HG03571 (cell line): ENCODE measurements at regions not wholly inside any gene's neighbourhood (a gene's known extent, or its start where the extent isn't known, plus 50 kb on each side); places are given as distances from the start of the nearest gene placed in this dataset.
"Not testable (repeated sequence)": the region's sequence is repeated elsewhere in the genome, so short reads cannot be mapped to it uniquely, and the experiment has no call there.

Experiments
- ATAC-seq: cut with Tn5 transposase; IDR thresholded peaks from one replicate; pipeline ENCODE4 v1.9.1; 2021; ENCODE audit not compliant: unreplicated experiment

DNA sequence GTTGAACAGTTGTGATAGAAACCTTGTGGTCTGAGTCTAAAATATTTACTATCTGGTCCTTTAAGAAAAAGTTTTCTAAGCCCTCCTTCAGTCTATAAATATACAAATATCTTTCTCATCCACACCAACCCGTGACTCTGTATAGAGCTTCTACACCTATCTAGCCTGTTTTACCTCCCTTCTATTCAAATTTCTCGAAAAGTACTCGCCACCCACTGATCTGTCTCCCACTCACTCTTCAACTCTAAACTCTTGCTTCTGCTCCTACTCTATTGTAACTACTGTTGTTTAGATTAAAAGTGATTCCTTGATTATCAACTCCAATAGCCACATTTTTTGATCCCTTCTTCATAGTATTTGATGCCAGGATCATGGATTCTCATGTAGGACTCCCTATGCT is 329.4 kb upstream of the MAN1A1 start:
- no peak for ATAC-seq

DNA sequence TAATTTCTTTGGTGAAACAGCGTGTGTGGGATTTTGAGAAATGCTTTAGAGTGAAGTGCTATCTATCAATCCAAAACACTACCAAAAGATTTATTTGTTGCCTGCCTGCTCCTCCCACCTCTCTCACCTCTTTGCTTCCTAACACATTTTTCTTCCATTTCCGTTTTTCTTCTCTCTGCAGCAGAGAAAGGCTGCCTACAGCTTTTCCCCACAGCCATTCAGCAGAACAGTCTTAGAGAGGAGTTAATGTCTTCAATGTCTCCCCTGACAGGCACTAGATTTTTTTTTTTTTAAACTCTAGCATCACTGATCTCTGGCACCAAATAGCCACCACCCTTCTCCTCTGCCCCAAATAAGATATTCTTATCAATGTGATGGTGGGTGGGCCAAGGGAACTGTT is 327.8 kb upstream of the MAN1A1 start:
- ATAC-seq: no peak

DNA sequence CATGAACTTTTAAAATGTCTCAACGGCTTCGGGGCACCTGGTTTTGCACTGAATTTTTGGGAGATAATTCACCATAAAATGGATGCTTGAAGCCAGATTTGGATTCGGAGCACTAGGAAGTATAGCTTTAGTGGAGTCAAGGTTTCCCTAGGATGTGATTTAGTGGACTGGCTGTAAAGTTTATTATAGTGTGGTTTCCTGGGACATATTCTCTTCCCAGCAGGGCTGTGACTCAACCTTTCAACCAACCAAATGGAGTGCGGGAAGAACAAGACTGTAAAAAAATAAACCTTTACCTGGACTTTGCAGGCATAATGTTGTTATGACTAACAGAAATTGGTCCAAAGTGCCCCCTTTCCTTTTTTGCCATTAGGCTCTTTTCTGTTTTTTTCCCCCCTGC is 327.4 kb upstream of the MAN1A1 start:
- ATAC-seq: no peak

DNA sequence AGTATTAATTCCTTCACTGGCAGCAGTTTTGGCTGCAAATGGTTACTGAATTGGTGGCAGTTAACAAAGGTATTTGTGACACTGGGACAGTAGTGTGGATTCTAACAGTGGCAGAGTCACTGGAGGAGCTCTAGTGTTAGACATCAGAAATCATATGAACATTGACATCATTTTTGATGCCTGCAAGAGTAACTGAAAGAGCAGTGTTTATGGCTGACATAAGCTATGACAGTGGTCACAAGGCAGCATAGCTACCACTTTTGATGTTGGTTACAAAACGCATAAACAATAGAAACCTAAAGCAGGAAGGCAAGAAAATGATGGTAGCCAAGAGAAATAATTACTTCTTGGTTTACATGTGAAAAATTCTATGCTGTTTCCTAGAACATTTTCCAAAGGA is 326.7 kb upstream of the MAN1A1 start:
- ATAC-seq: no peak

DNA sequence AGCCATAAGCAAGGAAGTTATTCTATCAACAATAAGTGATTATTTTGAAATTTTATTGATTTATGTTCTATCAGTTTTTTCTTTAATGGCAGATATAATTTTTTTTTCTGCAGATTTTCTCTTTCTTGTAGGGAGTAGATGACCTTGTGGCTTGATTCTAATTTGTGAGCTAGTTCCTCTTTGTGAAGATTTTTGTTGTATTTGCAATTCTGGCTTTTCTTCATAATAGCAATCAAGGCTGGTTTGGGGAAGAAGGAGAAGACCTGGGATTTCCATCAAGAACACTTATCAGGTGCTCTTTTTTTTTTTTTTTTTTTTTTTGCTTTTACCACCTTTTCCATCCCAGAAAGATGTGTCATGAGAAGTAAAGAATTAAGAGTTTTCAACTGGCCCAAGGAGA is 324.2 kb upstream of the MAN1A1 start:
- no peak for ATAC-seq

DNA sequence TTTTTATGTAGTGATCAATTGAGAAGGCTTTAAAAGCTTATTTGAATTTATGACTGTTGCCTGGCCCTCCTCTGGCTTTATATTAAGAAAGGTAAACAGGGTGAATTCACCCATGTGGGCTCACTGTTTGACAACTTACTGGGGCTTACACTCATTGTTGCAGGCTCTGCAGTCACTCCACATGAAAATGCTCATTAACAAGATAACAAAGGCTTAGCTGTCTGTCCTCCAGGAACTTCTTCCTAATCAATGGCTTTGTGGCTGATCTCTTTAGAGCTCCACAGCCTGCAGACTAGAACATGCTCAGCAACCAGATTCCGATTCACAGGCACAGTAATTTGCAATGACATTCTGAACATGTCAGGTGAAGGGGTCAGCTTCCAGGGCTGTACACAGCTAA is 323.2 kb upstream of the MAN1A1 start:
- no peak for ATAC-seq

DNA sequence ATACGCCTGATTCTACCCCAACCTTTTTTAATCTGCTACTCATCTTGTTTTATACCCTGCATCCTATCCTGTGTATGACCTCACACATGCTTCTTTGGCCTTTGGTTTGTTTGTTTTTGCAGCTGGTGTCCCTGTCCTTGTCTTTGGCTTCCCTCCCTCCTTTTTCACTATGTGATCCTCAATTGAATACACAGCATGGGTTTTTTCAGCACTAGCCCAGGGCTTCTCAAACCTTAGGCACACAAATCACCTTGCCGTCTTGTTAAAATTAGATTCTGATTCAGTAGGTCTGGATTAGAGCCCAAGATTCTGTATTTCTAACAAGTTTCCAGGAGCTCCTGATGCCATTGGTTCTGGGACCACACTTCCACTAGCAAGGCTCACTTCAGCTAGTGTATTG is 321.5 kb upstream of the MAN1A1 start:
- no peak for ATAC-seq

DNA sequence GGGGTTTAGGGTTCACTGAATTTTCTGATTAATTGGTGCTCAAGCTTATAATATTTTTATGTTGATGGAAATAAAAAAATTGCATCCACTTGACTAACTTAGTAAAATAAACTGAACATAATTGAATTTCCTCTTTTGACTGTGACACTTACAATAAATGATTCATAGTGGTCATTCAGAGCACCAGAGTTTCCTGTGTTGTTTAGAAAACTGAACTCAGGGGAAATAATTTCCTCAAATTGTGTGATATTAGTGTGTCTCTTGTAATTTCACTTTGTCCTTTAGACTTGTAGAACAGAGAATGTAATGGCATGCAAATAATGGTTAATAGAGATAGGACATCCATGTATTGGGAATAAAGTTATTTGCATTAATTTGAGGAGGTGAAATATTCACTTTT is 319.7 kb upstream of the MAN1A1 start:
- no peak for ATAC-seq

DNA sequence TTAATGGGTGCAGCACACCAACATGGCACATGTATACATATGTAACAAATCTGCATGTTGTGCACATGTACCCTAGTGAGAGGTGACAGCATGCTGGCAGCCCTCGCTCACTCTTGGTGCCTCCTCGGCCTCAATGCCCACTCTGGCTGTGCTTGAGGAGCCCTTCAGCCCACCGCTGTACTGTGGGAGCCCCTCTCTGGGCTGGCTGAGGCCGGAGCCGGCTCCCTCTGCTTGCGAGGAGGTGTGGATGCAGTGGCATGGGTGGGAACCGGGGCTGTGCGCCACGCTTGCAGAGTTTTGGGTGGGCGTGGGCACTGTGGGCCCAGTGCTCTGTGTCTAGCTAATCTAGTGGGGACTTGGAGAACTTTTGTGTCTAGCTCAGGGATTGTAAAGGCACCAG is 315.9 kb upstream of the MAN1A1 start:
- not testable (repeated sequence) for ATAC-seq

DNA sequence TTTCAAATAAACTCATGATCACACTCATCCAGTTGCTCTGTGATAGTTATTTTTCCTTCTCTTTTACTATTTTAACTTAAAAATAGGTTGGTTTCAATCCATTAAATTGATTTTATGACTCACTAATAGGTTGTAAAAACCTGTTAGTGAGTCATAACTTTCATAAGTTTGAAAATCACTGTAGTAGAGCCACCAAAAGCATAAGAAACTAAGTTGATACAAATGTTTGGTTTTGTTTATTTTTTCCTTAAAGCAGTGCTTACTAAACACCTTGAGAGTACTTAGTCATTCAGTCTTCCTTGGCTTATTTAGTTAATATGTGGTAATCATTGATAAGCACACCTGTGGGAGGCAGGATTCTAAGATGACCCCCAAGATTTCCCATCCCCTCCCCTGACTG is 312.1 kb upstream of the MAN1A1 start:
- no peak for ATAC-seq

DNA sequence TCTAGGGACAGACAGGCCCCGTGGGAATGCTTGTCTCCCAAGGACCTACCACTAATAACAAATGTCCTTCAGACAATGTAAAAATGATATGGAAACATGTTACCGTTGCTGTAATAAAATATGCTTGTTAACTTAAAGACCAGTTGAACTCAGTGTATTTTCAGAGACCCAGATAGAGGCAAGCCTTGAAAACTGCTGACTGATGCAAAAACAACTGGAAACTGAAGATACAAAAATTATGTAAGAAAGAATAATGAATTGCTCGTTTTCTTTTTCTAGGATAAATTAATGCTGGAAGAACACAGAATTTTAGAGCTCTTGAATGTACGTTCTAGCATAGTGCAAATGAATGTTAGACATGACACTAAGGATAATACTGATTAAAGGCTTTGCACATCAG is 311.5 kb upstream of the MAN1A1 start:
- ATAC-seq: no peak

DNA sequence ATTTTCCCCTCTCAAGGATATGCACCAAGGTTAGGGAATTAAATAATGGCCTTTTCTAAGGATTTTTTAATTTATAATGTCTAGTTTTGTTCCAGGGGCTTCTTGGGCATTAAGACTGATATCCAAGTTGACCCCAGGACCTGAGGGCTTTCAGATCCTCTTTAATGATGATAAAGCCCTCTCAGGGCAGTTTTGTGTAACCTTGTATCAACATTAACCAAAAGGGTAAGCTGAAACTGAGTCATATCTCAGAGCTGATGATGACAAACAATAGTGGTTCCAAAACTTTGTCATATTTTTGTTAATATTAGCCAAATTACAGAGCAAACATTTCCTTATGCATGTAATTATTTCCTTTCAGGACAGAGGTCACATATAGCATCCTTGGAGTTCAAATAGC is 309.4 kb upstream of the MAN1A1 start:
- ATAC-seq: no peak

DNA sequence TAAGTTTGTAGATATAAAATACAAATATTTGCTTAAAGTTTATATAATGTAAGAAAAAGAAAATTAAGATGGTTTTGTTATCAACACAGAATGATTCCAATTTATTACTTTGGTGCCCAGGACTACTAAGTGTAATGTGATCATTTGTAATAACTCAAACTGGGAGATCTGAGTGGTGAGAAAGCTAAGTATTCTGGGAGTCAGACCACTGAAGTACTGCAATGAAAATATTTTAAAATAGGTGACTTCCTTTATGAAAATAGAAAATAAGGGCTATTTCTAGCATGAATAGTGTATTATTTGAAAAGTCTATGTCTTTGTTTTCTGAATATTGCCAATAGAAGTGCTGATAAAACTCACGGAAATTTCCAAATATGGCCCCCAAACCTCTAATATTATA is 305.6 kb upstream of the MAN1A1 start:
- ATAC-seq: no peak

DNA sequence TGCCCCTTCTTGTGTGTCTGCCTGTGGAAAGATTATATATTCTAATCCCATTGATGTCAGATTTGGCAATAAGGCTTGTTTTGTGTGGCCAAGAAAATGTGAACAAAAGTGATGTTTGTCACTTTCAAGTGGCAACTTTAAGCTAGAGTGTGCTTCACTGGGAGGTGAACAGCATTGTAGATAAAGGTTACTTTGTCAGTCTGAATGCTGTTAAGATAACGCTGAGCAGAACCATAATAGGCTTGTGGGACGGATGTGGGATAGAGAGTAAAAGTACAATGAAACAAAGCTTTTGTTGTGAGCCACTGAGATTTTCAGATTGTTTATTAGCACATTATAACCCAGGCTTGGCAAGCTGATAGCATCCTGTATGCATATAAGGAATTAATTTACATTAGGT is 303.8 kb upstream of the MAN1A1 start:
- ATAC-seq: no peak

DNA sequence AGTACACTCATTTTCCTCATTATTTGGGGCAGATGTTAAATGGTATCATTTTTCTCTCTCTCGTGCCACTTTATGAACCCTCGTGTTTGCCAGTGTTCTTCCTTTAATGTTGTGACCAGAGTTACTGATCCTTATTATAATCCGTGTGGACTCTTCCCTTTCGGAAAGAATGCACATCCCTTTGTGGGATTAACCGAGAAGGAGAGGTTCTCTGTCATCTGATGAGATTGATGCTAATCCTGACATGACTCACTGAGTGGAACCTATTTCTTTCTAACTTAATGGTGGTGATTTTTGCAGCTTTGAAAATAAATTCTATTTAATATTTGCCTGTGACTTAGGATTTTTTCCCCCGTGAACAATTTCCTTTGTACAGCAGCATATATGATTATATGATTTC is 300.0 kb upstream of the MAN1A1 start:
- no peak for ATAC-seq

DNA sequence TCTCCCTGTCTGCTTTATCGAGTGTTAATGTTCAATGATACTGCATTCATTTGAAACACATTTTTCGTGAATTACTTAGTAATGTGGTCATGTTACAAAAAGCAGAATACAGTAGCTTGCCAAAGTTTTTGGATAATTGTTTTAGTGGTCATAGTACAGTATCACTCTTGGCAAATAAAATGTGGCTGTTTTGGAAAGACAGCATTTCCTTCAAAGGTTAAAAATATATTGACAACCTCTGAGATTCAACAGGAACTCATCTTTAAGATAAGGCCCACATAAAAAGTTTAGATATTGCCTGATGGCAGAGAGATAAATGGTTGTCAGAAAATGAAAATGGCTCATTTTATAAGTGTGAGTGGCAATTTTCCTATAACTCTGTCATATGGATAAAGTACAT is 297.7 kb upstream of the MAN1A1 start:
- ATAC-seq: no peak

DNA sequence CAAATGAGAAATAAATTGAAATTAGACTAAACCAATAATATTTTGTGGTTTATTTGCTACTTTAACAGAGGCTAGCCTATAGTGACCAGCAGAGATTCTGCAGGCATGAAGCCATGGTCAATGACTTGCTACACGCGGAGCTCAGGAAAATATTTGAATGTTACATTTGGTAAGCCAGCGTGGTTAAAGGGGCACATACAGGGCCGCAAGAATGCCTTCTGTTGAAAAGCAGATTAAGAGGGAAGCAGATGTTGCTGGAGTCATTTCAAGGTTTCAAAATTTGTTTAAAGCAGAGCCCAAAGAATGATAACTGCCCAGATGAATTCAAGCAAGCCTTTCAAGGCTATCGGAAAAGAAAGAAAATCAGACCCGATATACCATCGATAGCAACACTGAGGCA is 294.3 kb upstream of the MAN1A1 start:
- no peak for ATAC-seq

DNA sequence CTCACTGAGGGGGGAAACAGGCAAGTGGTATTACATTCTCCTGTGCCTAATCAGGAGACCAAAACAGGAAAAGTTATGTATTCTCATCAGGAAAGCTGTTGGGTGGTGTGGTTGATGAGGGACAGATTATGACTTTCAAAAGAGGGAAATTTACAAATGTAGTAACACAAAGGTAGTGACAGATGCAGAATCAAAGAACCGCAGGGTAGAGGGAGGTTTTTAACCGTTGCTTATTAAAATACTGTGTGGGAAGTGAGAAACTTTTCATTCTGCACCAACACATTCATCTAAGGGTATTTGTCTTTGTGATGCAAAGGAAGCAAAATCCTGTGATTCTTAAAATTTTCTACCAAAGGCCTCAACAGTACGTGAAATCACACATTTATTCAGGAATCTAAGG is 288.2 kb upstream of the MAN1A1 start:
- no peak for ATAC-seq

DNA sequence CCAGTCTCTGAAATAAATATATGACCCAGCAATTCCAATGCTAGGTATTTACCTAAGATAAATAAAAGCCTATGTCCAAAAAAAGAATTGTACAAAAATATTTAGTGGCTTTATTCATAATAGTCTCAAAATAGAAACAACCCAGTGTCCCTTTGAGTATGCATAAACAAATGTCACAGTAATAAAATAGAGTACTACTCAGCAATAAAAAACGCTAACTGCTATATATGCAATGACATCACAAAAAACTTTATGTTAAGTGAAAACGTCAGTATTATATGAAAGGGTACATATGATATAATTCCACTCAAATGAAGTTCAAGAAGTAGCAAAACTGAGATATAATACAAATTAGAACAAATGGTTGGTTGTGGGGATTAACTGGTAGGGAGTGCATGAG is 286.5 kb upstream of the MAN1A1 start:
- ATAC-seq: no peak

DNA sequence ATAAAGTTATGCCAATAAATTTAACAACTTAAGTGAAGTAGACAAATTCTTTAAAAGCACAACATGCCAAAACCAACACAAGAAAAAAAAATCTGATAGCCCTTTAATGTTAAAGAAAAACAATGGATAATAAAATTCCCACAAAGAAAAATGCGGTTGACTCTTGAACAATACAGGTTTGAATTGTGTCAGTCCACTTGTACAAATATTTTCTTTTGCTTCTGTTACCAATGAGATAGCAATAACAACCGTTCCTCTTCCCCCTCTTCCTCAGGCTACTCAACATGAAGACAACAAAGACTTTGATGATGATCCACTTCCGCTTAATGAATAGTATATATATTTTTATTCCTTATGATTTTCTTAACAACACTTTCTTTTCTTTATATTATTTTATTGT is 283.9 kb upstream of the MAN1A1 start:
- no peak for ATAC-seq

DNA sequence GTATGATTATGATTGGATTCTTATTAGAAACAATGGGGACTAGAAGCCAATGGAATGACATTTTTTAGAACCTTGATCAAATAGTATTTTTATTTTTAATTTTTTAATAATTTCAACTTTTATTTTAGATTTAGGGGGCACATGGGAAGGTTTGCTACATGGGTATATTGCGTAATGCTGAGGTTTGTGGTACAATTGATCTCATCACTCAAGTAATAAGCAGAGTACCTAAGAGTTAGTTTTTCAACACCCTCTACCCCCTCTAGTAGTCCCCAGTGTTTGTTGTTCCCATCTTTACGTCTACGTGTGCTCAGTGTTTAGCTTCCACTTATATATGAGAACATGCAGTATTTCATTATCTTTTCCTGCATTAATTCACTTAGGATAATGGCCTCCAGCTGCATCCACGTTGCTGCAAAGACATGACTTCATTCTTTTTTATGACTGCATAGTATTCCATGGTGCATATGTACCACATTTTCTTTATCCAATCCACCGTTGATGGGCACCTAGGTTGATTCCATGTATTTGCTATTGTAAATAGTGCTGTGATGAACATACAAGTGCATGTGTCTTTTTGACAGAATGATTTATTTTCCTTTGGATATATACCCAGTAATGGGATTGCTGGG is 281.1 kb upstream of the MAN1A1 start:
- ATAC-seq: no peak

DNA sequence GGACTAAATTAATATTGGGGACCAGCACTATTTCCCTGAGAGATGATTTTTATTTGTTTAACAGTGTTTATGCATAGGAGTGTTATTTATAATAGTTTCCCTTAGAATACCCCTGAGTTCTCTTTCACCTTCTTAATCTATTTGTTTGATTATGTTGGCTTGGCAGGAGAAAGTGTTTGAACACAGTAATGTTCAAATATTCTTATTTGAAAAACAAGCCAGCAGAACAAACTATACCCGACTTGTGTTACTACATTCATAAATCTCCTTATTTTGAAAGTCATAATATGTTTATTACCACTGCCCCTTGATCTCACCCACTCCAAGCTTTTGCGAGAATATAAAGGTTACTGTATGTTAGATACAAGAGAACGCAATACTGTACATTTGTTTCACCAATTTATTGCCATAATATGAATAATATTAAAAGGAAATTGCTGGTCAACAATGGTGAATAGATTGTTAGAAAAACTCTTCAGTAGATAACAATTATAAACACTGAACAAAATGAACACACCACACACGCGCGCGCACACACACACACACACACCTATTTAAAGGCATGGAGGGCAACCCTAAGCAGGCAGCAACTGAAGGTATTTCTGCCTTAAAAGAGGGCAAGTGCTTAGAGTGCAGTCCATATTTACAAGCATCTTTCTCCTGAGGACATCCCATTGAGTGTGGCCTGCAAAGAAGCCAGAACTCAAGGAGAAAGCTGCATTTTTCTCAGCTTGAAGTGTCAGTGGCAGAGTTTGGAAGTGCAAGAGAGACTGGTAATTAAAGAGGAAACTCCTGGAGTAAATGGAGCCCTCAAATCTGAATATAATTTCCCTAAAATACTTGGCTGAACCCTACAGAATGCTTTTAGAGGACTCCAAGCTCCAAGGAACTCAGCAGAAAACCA is 279.4 kb upstream of the MAN1A1 start:
- no peak for ATAC-seq
